ENCODE measurements at regions not wholly inside any gene's neighbourhood (a gene's known extent, or its start where the extent isn't known, plus 50 kb on each side); places are given as distances from the start of the nearest gene placed in this dataset.

GRCh38 chr14:43483415-43483814, 1023.7 kb downstream of the FSCB start:
- TF ChIP-seq, protein P1, sequence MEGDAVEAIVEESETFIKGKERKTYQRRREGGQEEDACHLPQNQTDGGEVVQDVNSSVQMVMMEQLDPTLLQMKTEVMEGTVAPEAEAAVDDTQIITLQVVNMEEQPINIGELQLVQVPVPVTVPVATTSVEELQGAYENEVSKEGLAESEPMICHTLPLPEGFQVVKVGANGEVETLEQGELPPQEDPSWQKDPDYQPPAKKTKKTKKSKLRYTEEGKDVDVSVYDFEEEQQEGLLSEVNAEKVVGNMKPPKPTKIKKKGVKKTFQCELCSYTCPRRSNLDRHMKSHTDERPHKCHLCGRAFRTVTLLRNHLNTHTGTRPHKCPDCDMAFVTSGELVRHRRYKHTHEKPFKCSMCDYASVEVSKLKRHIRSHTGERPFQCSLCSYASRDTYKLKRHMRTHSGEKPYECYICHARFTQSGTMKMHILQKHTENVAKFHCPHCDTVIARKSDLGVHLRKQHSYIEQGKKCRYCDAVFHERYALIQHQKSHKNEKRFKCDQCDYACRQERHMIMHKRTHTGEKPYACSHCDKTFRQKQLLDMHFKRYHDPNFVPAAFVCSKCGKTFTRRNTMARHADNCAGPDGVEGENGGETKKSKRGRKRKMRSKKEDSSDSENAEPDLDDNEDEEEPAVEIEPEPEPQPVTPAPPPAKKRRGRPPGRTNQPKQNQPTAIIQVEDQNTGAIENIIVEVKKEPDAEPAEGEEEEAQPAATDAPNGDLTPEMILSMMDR (IDR thresholded peaks at IDR 0.05): no peak
- H3K27ac Mint-ChIP-seq: no peak overlapping the region
- no peaks in the 10 kb centered on the region for H3K27me3 Mint-ChIP-seq (ENCODE audit: low read depth, poor library complexity)
- no peak for DNase-seq
- no peaks in the 10 kb centered on the region for H3K36me3 Mint-ChIP-seq (ENCODE audit: low read depth)
- no peak overlapping the region for H3K4me3 Mint-ChIP-seq
- H3K4me1 Mint-ChIP-seq: no peaks in the 10 kb centered on the region
- no peaks in the 10 kb centered on the region for H3K9me3 Mint-ChIP-seq

DNA sequence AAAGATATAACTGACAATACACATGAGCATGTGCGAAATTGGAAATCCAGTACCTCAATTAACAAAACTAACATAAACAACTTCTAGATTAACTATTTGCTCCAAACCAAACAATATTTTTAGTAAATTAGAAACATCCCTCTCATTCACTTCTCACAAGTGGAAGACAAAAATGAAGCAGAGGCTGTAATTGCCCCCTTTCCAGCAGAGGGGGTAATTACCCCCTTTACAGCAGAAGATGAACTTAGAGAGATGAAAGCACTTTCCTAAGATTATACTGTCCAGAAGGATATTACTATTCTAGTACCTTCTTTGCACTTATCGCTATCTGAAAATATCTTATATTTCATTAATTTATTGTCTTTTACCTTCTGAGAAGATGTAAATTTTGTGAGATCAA, 1025.2 kb downstream of the FSCB start:
- H3K4me1 Mint-ChIP-seq: no peaks in the 10 kb centered on the region
- H3K4me3 Mint-ChIP-seq: no peak overlapping the region
- no peaks in the 10 kb centered on the region for H3K36me3 Mint-ChIP-seq (ENCODE audit: low read depth)
- H3K9me3 Mint-ChIP-seq: no peaks in the 10 kb centered on the region
- H3K27me3 Mint-ChIP-seq (ENCODE audit: low read depth, poor library complexity): no peaks in the 10 kb centered on the region
- no peak overlapping the region for H3K27ac Mint-ChIP-seq
- no peak for DNase-seq
- TF ChIP-seq, protein P1 (IDR thresholded peaks at IDR 0.05): no peak

- H3K27me3 Mint-ChIP-seq (ENCODE audit: low read depth, poor library complexity): no peaks in the 10 kb centered on the region
- no peak for DNase-seq
- H3K36me3 Mint-ChIP-seq (ENCODE audit: low read depth): no peaks in the 10 kb centered on the region
- peaks cover under 1% of the 10 kb centered on the region for H3K4me1 Mint-ChIP-seq
- TF ChIP-seq, protein P1 (IDR thresholded peaks at IDR 0.05): no peak
- H3K9me3 Mint-ChIP-seq: no peaks in the 10 kb centered on the region
- H3K4me3 Mint-ChIP-seq: no peak overlapping the region
- no peak overlapping the region for H3K27ac Mint-ChIP-seq
These were observed 1026.1 kb downstream of the FSCB start for GRCh38 chr14:43480976-43481375.

- peaks cover 6% of the 10 kb centered on the region for H3K4me1 Mint-ChIP-seq
- no peak for DNase-seq
- no peaks in the 10 kb centered on the region for H3K36me3 Mint-ChIP-seq (ENCODE audit: low read depth)
- H3K9me3 Mint-ChIP-seq: no peaks in the 10 kb centered on the region
- H3K4me3 Mint-ChIP-seq: no peak overlapping the region
- TF ChIP-seq, protein P1 (IDR thresholded peaks at IDR 0.05): no peak
- H3K27ac Mint-ChIP-seq: no peak overlapping the region
- no peaks in the 10 kb centered on the region for H3K27me3 Mint-ChIP-seq (ENCODE audit: low read depth, poor library complexity)
These were observed 1027.4 kb downstream of the FSCB start for GRCh38 chr14:43479596-43480195.

DNA sequence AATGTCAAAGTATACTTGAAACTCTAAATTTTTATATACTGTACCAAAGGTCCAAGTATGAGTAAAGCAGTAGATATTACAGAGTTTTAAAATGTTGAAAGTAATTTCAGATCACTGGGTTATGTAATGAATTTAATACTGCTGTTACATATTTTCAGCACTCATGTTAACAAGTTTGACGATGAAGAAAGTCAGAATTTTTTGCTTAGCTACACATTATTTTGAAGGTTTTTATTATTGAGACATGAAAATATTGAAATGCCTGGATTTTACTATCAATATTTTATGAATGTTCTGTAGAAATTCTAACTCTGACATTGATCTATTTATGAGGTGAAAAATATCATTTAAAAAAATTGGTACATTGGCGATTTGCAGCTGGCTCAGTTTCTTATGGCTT, 1030.3 kb downstream of the FSCB start:
- TF ChIP-seq, protein P1 (IDR thresholded peaks at IDR 0.05): no peak
- Mint-ChIP-seq H3K27me3 (ENCODE audit: low read depth, poor library complexity) (no peaks in the 10 kb centered on the region), H3K4me1 (peaks cover 7% of the 10 kb centered on the region), H3K9me3 (no peaks in the 10 kb centered on the region), H3K4me3 (no peak overlapping the region), H3K36me3 (ENCODE audit: low read depth) (no peaks in the 10 kb centered on the region), H3K27ac (no peak overlapping the region)
- no peak for DNase-seq

DNA sequence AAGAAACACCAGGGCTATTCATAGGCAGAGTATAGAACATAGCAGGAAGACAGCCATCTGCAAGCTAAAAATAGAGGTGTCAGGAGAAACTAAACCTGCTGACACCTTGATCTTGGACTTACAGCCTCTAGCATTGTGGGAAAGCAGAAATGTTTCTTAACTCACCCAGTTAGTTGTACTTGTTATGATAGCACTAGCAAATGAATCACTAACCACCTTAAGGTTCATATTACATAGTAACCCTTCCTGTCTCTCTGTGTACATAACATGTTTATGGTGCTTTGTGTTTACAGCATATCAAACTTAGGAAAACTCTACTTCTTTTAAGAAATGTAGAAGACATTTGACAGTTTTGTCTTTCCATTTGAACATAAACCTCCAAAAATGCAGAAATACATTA, 1031.3 kb downstream of the FSCB start:
- TF ChIP-seq, protein P1 (IDR thresholded peaks at IDR 0.05): no peak
- Mint-ChIP-seq H3K27ac (no peak overlapping the region), H3K36me3 (ENCODE audit: low read depth) (no peaks in the 10 kb centered on the region), H3K9me3 (no peaks in the 10 kb centered on the region), H3K27me3 (ENCODE audit: low read depth, poor library complexity) (no peaks in the 10 kb centered on the region), H3K4me3 (no peak overlapping the region), H3K4me1 (peaks cover 12% of the 10 kb centered on the region)
- no peak for DNase-seq

All from nephron progenitor cell (in vitro differentiated cells).